Astrocyte of the spinal cord (primary cell): ENCODE measurements at regions not wholly inside any gene's neighbourhood (a gene's known extent, or its start where the extent isn't known, plus 50 kb on each side); places are given as distances from the start of the nearest gene placed in this dataset.
"Not testable (repeated sequence)": the region's sequence is repeated elsewhere in the genome, so short reads cannot be mapped to it uniquely, and the experiment has no call there.

ENCODE experiments used
- DNase-seq: peaks from one replicate; pipeline ENCODE4 v3.0.0; 2011; ENCODE audit warnings: low read depth, low spot score
- H3K4me3 ChIP-seq: 2 replicates; pipeline ENCODE4 v1.5.1; 2011; ENCODE audit warnings: low read depth, mild to moderate bottlenecking, low read length, moderate library complexity
- in situ Hi-C: cut with HindIII; loops from 2 replicates; pipeline ENCODE4 v1.10.0; 2017; ENCODE audit warnings: low sequenced_read_pairs

DNA sequence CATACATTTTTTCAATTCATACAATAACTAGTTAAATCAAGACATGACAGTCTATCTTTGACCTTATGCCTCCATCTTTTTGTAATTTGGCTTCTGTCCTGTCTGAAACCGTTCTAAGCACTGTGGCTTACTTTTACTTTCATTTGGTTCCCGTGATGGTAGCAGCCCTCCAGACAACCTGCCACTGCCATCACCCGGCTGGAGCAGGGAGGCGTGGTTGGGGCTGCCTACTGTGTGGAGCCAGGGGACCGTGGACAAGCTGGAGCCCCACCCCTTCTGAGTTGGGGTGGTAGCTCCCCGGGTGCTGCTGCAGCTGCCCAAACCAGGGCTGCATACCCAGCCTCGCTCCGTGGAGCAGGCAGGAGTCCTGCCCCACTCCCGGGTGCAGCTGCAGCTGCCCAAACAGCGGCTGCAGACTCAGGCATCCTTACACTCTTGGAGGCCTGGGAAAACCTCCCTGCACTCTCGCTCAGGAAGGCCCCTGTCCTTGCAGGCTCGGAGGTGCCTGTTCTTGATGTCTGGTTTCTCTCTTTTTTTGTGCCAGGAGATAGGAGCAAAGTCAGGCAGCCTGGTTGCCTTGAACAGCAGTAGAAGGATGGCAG lies 312.4 kb downstream of the ANKRD30B start:
- DNase-seq, H3K4me3 ChIP-seq, in situ Hi-C loops: not testable (repeated sequence)

DNA sequence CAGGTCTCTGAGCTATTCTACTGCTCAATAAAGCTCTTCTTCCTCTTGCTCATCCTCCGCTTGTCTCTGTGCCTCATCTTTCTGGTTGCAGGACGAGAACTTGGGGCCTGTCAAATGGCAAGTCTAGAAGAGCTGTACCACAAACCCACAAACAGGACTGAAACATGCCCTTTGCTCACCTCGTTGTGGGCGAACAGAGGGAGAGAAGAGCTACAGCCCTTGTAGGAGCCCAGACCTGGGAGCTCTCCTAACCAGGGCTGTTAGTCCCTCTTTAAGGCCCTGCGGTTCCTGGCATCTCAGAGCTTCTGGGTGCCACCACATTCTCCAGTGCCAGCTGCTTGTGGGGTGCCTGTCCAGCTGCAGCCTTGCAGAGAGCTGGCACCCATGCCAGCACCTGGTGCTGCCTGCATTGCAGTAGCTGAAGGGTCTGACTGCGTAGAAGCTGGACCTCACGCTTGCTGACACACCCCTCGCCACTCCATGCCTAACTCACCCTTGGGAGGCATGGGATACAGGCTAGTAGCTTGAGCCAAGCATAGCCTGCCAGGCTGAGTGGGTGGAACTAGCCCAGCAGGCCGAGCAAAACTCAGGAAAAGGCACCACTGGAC lies 313.4 kb downstream of the ANKRD30B start:
- DNase-seq, H3K4me3 ChIP-seq, in situ Hi-C loops: not testable (repeated sequence)

DNA sequence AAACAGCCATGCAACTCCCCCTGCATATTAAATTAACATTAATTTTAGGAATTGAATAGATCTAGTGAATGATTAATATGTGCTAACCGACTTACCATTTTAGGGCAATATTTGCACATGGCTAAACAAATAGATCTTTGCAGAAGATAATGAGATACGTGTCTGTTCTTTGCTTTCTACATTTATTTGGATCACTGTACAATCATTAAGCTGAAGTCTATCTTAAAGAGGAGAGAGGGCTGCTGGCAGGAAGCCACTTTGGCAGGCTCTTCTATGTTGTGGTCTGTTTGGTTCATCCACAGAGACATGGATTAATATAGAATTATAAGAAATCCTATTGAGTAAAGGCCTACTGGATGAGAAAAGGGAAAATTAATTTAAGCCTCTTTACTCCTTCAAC lies 318.5 kb downstream of the ANKRD30B start:
- in situ Hi-C loops, H3K4me3 ChIP-seq, DNase-seq: not testable (repeated sequence)

DNA sequence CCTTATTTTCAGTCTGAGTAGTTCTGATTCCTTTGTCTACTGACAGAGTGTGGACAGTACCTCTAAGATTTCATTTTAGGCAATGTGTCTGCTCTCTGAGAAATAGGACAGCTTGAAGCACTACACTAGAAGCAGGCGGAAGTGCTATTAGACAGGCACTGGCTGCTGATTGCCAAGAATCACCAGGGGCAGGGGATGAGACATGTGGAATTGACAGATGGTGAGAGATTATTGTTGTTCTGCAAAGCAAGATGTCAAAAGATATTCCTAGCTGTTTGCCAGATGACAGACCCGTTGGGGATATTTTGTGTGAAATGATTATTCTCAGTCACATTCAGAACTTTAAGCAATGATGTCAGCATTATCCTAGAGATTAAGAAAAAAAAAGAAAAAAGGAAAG lies 323.3 kb downstream of the ANKRD30B start:
- H3K4me3 ChIP-seq, DNase-seq, in situ Hi-C loops: not testable (repeated sequence)
